ENCODE measurements at regions not wholly inside any gene's neighbourhood (a gene's known extent, or its start where the extent isn't known, plus 50 kb on each side); places are given as distances from the start of the nearest gene placed in this dataset.
"Not testable (repeated sequence)": the region's sequence is repeated elsewhere in the genome, so short reads cannot be mapped to it uniquely, and the experiment has no call there.

- no peak for TF ChIP-seq POLR2A (IDR thresholded peaks at IDR 0.05)
- TF ChIP-seq CTCF (IDR thresholded peaks at IDR 0.05), result no peak
- DNase-seq, result no peak
- no peak overlapping the region for H3K4me3 ChIP-seq
- H3K27me3 ChIP-seq, result no peaks in the 10 kb centered on the region
- H3K36me3 ChIP-seq, result no peaks in the 10 kb centered on the region
- H3K27ac ChIP-seq, result no peak overlapping the region
- H3K9me3 ChIP-seq, result no peaks in the 10 kb centered on the region
- H3K4me1 ChIP-seq, result no peaks in the 10 kb centered on the region
Measured at GRCh38 chr14:23763394-23763793, 127.2 kb downstream of the DHRS2 start.

GRCh38 chr14:23766737-23767401 is 130.7 kb downstream of the DHRS2 start:
- Histone ChIP-seq H3K4me1 (no peaks in the 10 kb centered on the region), H3K4me3 (no peak overlapping the region), H3K9me3 (no peaks in the 10 kb centered on the region), H3K27ac (no peak overlapping the region), H3K36me3 (no peaks in the 10 kb centered on the region), H3K27me3 (no peaks in the 10 kb centered on the region)
- no peak for TF ChIP-seq CTCF (IDR thresholded peaks at IDR 0.05)
- no peak for TF ChIP-seq POLR2A (IDR thresholded peaks at IDR 0.05)
- no peak for DNase-seq

DNA sequence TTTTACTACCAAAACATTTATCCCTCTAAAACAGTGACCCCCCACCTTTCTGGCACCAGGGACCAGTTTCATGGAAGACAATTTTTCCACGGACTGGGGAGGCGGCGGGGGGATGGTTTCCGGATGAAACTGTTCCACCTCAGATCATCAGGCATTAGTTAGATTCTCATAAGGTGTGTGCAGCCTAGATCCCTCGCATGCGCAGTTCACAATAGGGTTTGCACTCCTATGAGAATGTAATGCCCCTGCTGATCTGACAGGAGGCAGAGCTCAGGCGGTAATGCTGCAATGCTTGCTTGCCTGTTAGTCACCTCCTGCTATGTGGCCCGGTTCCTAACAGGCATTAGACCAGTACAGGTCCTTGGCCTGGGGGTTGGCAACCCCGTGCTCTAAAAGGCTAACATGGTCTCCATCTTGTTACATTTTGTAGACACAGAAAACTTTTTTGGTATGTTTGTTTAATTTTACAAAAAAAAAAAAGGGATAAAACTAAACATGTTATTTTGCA is 133.1 kb downstream of the DHRS2 start:
- H3K4me1 ChIP-seq, H3K27ac ChIP-seq, H3K9me3 ChIP-seq, DNase-seq, H3K4me3 ChIP-seq, H3K36me3 ChIP-seq, H3K27me3 ChIP-seq: not testable (repeated sequence)

DNA sequence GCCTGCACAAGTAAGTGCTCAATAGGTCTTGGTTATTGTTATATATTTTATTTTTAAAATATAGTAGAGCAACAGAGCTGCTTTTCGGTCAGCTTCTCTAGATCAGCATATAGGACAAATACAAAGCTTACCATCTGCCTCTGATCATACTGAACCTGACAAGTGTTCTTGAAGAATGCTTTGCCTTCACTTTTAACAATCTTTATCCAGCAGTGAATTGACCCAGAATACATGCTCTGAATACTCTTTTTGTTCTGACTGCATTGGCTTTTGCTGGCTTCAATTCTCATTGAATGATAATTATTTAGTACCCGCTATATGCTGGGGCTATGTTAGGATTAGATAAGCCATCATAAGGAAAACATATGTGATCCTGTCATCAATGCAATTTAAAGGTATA is 137.8 kb downstream of the DHRS2 start:
- no peak overlapping the region for H3K4me3 ChIP-seq
- no peaks in the 10 kb centered on the region for H3K4me1 ChIP-seq
- no peaks in the 10 kb centered on the region for H3K36me3 ChIP-seq
- TF ChIP-seq POLR2A (IDR thresholded peaks at IDR 0.05), result no peak
- no peak for TF ChIP-seq CTCF (IDR thresholded peaks at IDR 0.05)
- no peak overlapping the region for H3K27ac ChIP-seq
- H3K9me3 ChIP-seq, result no peaks in the 10 kb centered on the region
- no peak for DNase-seq
- H3K27me3 ChIP-seq, result no peaks in the 10 kb centered on the region

GRCh38 chr14:23776296-23776695 is 140.1 kb downstream of the DHRS2 start:
- no peaks in the 10 kb centered on the region for H3K27me3 ChIP-seq
- no peak for DNase-seq
- H3K36me3 ChIP-seq, result no peaks in the 10 kb centered on the region
- H3K9me3 ChIP-seq, result no peaks in the 10 kb centered on the region
- no peaks in the 10 kb centered on the region for H3K4me1 ChIP-seq
- no peak overlapping the region for H3K27ac ChIP-seq
- no peak overlapping the region for H3K4me3 ChIP-seq
- TF ChIP-seq CTCF (IDR thresholded peaks at IDR 0.05) (no peak), POLR2A (IDR thresholded peaks at IDR 0.05) (no peak)

- Histone ChIP-seq H3K4me3 (no peak overlapping the region), H3K27ac (no peak overlapping the region), H3K36me3 (no peaks in the 10 kb centered on the region), H3K9me3 (no peaks in the 10 kb centered on the region), H3K27me3 (no peaks in the 10 kb centered on the region), H3K4me1 (no peaks in the 10 kb centered on the region)
- no peak for DNase-seq
- TF ChIP-seq CTCF (IDR thresholded peaks at IDR 0.05) (no peak), POLR2A (IDR thresholded peaks at IDR 0.05) (no peak)
Measured at GRCh38 chr14:23785208-23785607, 149.0 kb downstream of the DHRS2 start.

Measured in Peyer's patch (tissue), 4 donors.